Thymus (tissue), 11 donors: ENCODE measurements at regions not wholly inside any gene's neighbourhood (a gene's known extent, or its start where the extent isn't known, plus 50 kb on each side); places are given as distances from the start of the nearest gene placed in this dataset.

Experiments used
- DNase-seq, 9 donors: peaks; one replicate each; pipeline ENCODE4 v3.0.0-alpha.2; 2013; ENCODE audit warnings: low spot score in 9 of 9, low read depth in 6 of 9, missing footprints in 1 of 9
- H3K27ac ChIP-seq, 2 donors: one replicate each; pipeline ENCODE4 v1.5.1; 2013; ENCODE audit warnings: control low read depth in 1 of 2, low read depth in 1 of 2, low read length in 1 of 2, mild to moderate bottlenecking in 1 of 2, moderate library complexity in 1 of 2
- H3K27me3 ChIP-seq, 2 donors: one replicate each; pipeline ENCODE4 v1.5.1; 2013; ENCODE audit warnings: low read length in 1 of 2; ENCODE audit not compliant: control insufficient read depth in 2 of 2, insufficient read depth in 1 of 2
- H3K36me3 ChIP-seq, 2 donors: one replicate each; pipeline ENCODE4 v1.5.1; 2013; ENCODE audit warnings: low read length in 1 of 2, mild to moderate bottlenecking in 1 of 2, moderate library complexity in 1 of 2; ENCODE audit not compliant: control insufficient read depth in 2 of 2, insufficient read depth in 2 of 2
- H3K4me1 ChIP-seq, 2 donors: one replicate each; pipeline ENCODE4 v1.5.1; 2013; ENCODE audit warnings: low read length in 2 of 2; ENCODE audit not compliant: control insufficient read depth in 2 of 2, insufficient read depth in 2 of 2
- H3K4me3 ChIP-seq, 2 donors: one replicate each; pipeline ENCODE4 v1.5.1; 2013; ENCODE audit warnings: low read length in 2 of 2, control low read depth in 1 of 2, mild to moderate bottlenecking in 1 of 2
- H3K9me3 ChIP-seq, 2 donors: one replicate each; pipeline ENCODE4 v1.5.1; 2013; ENCODE audit warnings: low read length in 1 of 2, mild to moderate bottlenecking in 1 of 2; ENCODE audit not compliant: control insufficient read depth in 2 of 2, insufficient read depth in 1 of 2
- WGBS: extraction: QIAGEN DNeasy Blood & Tissue Kit; methylation state at CpG from one replicate; pipeline ENCODE4 v1.1.7; 2013; 5-methylcytosine and 5-hydroxymethylcytosine counted together
- donor health status: healthy.

DNA sequence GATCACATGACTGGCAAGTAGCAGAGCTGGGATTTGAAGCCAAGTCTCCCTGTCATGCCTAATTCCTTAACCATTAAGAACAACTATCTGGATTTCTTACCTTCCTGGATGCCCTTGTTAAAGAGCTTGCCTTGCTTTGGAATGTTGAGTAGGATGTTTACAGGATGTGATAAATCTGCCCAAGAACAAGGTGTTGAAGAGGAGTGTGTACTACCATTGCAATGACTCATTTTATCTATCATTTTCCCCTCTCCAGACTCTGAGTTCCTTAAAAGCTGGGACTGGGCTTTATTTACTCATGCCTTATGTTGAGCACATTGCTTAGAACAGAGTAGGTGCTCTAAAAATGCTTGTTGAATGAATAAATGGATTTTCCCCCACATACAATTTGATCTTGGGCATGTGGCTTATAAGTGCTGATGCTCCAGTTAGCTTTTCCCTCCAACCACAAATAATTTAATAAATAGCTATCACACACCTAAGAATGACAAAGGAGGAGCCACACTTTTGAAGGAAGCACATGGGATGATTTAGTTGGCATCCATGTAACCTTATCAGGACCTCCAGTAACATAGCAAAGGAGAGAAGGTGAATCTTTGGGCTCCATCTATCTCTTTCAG, 268.6 kb upstream of the SESN3 start:
- Histone ChIP-seq H3K9me3 (no peaks in the 10 kb centered on the region), H3K27ac (no peak overlapping the region), H3K4me1 (no peaks in the 10 kb centered on the region), H3K36me3 (no peaks in the 10 kb centered on the region), H3K4me3 (no peak overlapping the region), H3K27me3 (no peaks in the 10 kb centered on the region)
- no peak for DNase-seq

- no peak overlapping the region for H3K4me3 ChIP-seq
- WGBS = over 99% methylated on average over 2 of the region's 2 CpGs
- H3K9me3 ChIP-seq = no peaks in the 10 kb centered on the region
- H3K4me1 ChIP-seq = no peaks in the 10 kb centered on the region
- no peak for DNase-seq
- H3K27ac ChIP-seq = no peak overlapping the region
- H3K36me3 ChIP-seq = no peaks in the 10 kb centered on the region
- H3K27me3 ChIP-seq = no peaks in the 10 kb centered on the region
Observed at GRCh38 chr11:95498722-95499425, 267.9 kb upstream of the SESN3 start.

GRCh38 chr11:95496901-95497300, 265.9 kb upstream of the SESN3 start:
- 96% methylated on average over 1 of the region's 1 CpG for WGBS
- Histone ChIP-seq H3K36me3 (no peaks in the 10 kb centered on the region), H3K27me3 (no peaks in the 10 kb centered on the region), H3K4me3 (no peak overlapping the region), H3K4me1 (no peaks in the 10 kb centered on the region), H3K27ac (no peak overlapping the region), H3K9me3 (no peaks in the 10 kb centered on the region)
- DNase-seq = no peak

DNA sequence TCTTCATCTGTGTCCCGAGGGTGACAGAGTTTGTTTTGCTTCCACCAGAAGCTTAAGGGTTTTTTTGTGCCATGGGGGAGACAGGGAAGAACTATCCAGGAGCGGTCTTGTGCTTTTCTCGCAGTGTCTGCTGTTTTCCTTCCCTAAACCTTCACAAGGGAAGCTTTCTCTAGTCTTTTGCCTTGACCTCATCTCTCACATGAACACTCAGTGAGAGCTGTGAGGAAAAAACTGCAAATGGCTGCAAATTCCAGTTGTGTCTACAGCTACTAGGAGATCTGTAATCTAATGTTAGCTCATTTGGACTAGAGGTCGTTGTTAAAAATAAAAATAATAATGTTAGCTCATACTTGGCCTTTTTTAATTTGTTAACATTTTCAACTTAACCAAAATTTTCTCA, 264.7 kb upstream of the SESN3 start:
- no peak for DNase-seq
- Histone ChIP-seq H3K9me3 (no peaks in the 10 kb centered on the region), H3K4me1 (no peaks in the 10 kb centered on the region), H3K4me3 (no peak overlapping the region), H3K36me3 (no peaks in the 10 kb centered on the region), H3K27ac (no peak overlapping the region), H3K27me3 (no peaks in the 10 kb centered on the region)
- 93% methylated on average over 4 of the region's 4 CpGs for WGBS

DNA sequence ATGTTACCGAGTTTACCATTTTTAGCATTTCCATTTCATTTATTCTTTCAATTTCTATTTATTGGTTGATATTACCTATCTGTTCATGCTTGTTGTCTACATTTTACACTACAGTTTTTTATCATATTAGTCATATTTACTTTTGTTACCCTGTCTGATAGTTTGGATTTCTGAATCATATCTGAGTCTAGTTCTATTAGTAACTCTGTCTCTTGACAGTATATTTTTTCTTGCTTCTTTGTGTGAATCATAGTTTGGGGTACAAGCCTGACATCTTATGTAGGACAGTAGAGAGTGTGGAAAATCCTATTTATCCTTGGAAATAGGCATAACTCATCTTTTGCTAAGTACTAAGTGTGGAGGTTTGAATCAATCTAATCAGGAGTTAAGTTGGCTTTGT, 263.9 kb upstream of the SESN3 start:
- Histone ChIP-seq H3K36me3 (no peaks in the 10 kb centered on the region), H3K4me3 (no peak overlapping the region), H3K9me3 (no peaks in the 10 kb centered on the region), H3K27ac (no peak overlapping the region), H3K4me1 (no peaks in the 10 kb centered on the region), H3K27me3 (no peaks in the 10 kb centered on the region)
- DNase-seq = no peak
- 95% methylated on average over 1 of the region's 1 CpG for WGBS

GRCh38 chr11:95494167-95494566, 263.2 kb upstream of the SESN3 start:
- Histone ChIP-seq H3K27me3 (no peaks in the 10 kb centered on the region), H3K9me3 (no peaks in the 10 kb centered on the region), H3K4me3 (no peak overlapping the region), H3K36me3 (no peaks in the 10 kb centered on the region), H3K27ac (no peak overlapping the region), H3K4me1 (no peaks in the 10 kb centered on the region)
- WGBS = 99% methylated on average over 4 of the region's 4 CpGs
- DNase-seq = no peak

DNA sequence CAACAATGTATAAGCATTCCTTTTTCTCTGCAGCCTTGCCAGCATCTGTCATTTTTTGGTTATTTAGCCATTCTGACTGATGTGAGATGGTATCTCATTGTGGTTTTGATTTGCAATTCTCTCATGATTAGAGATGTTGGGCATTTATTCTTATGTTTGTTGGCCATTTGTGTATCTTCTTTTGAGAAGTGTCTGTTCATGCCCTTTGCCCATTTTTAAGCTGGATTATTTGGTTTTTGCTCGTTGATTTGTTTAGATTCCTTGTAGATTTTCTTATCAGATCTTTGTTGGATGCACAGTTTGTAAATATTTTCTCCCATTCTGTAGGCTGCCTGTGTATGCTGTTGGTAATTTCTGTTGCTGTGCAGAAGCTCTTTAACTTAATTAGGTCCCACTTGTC, 259.6 kb upstream of the SESN3 start:
- no peaks in the 10 kb centered on the region for H3K9me3 ChIP-seq
- H3K27me3 ChIP-seq = no peaks in the 10 kb centered on the region
- H3K27ac ChIP-seq = no peak overlapping the region
- no peaks in the 10 kb centered on the region for H3K4me1 ChIP-seq
- 95% methylated on average over 1 of the region's 1 CpG for WGBS
- no peaks in the 10 kb centered on the region for H3K36me3 ChIP-seq
- DNase-seq = no peak
- no peak overlapping the region for H3K4me3 ChIP-seq

- Histone ChIP-seq H3K27ac (no peak overlapping the region), H3K9me3 (no peaks in the 10 kb centered on the region), H3K36me3 (no peaks in the 10 kb centered on the region), H3K4me3 (no peak overlapping the region), H3K27me3 (no peaks in the 10 kb centered on the region), H3K4me1 (no peaks in the 10 kb centered on the region)
- DNase-seq = no peak
- 90% methylated on average over 5 of the region's 5 CpGs for WGBS
Observed at GRCh38 chr11:95487938-95488337, 256.9 kb upstream of the SESN3 start.

DNA sequence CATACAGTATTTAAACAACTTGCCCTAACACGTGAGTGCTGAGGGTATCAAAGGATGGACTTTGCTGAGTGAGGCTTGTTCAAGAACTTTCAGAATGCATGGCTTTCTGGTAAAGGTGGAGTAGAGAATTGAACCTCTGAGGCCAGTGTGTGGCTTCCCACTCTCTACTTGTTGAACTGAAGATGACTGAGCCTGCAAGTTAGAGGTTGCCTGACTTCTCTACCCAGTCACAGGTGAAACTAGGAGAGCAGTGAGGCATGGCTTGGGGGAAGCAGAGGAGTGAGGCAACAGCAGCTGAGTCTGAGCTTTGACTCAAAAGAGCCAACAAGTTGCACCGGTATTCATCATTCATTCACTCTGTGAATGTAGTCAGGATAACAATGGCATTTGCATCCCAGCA, 256.4 kb upstream of the SESN3 start:
- no peak overlapping the region for H3K27ac ChIP-seq
- 82% methylated on average over 2 of the region's 2 CpGs for WGBS
- no peaks in the 10 kb centered on the region for H3K9me3 ChIP-seq
- no peaks in the 10 kb centered on the region for H3K36me3 ChIP-seq
- no peak for DNase-seq
- no peak overlapping the region for H3K4me3 ChIP-seq
- H3K27me3 ChIP-seq = no peaks in the 10 kb centered on the region
- no peaks in the 10 kb centered on the region for H3K4me1 ChIP-seq
